Small intestine (tissue), 7 donors: ENCODE measurements at regions not wholly inside any gene's neighbourhood (a gene's known extent, or its start where the extent isn't known, plus 50 kb on each side); places are given as distances from the start of the nearest gene placed in this dataset.
"Not testable (repeated sequence)": the region's sequence is repeated elsewhere in the genome, so short reads cannot be mapped to it uniquely, and the experiment has no call there.

ENCODE experiments used
- DNase-seq, 2 donors: peaks; one replicate each; pipeline versions ENCODE4 v3.0.0 to v3.0.0-alpha.2; 2013
- FAIRE-seq: peaks from 2 replicates; lab custom pipeline; 2012; peaks lifted over from hg19 to GRCh38; lab: Jason Lieb, UNC
- H3K27ac ChIP-seq, 3 donors: one replicate each; pipeline ENCODE4 v1.5.1; 2013; ENCODE audit warnings: low read length in 2 of 3, mild to moderate bottlenecking in 2 of 3, control low read depth in 1 of 3, inconsistent platforms in 1 of 3, low read depth in 1 of 3, moderate library complexity in 1 of 3
- H3K27me3 ChIP-seq, 3 donors: one replicate each; pipeline ENCODE4 v1.6.1; 2013; ENCODE audit warnings: low read length in 3 of 3, inconsistent platforms in 1 of 3; ENCODE audit not compliant: control insufficient read depth in 3 of 3, insufficient read depth in 3 of 3
- H3K36me3 ChIP-seq, 3 donors: one replicate each; pipeline ENCODE4 v1.6.1; 2013; ENCODE audit warnings: low read length in 3 of 3, inconsistent platforms in 1 of 3, low read depth in 1 of 3, mild to moderate bottlenecking in 1 of 3, moderate library complexity in 1 of 3; ENCODE audit not compliant: control insufficient read depth in 3 of 3, insufficient read depth in 2 of 3
- H3K4me1 ChIP-seq, 3 donors: one replicate each; pipeline ENCODE4 v1.6.1; 2013; ENCODE audit warnings: low read length in 2 of 3, inconsistent platforms in 1 of 3, low read depth in 1 of 3, mild to moderate bottlenecking in 1 of 3, moderate library complexity in 1 of 3; ENCODE audit not compliant: control insufficient read depth in 3 of 3, insufficient read depth in 2 of 3
- H3K4me3 ChIP-seq, 3 donors: one replicate each; pipeline ENCODE4 v1.5.1; 2013; ENCODE audit warnings: low read length in 3 of 3, control low read depth in 1 of 3, inconsistent platforms in 1 of 3, low read depth in 1 of 3, mild to moderate bottlenecking in 1 of 3, moderate library complexity in 1 of 3
- H3K9me3 ChIP-seq, 2 donors: one replicate each; pipeline ENCODE4 v1.6.1; 2013; ENCODE audit warnings: low read depth in 1 of 2, low read length in 1 of 2; ENCODE audit not compliant: control insufficient read depth in 2 of 2, insufficient read depth in 1 of 2
- WGBS, 3 donors: extraction: QIAGEN DNeasy Blood & Tissue Kit; methylation state at CpG; one replicate each; pipeline ENCODE4 v1.1.7; 2013; 5-methylcytosine and 5-hydroxymethylcytosine counted together
- donor health status: healthy with polysubstance abuse.
- donor health status: control.
- donor health status: control.
- donor health status: Bipolar disorder and iron deficiency.
- donor health status: healthy.

- H3K9me3 ChIP-seq = peaks cover 0 to 19% of the 10 kb centered on the region in 2 donors
- H3K27me3 ChIP-seq = no peaks in the 10 kb centered on the region
- no peaks in the 10 kb centered on the region for H3K36me3 ChIP-seq
- no peak for FAIRE-seq
- WGBS, 3 donors = 55 to 74% (median 63%) methylated on average over 1 of the region's 1 CpG
- H3K4me1 ChIP-seq = no peaks in the 10 kb centered on the region
- H3K4me3 ChIP-seq = no peak overlapping the region
- no peak for DNase-seq
- H3K27ac ChIP-seq = no peak overlapping the region
Measured at GRCh38 chr2:189337656-189338055, 103.6 kb upstream of the WDR75 start.

GRCh38 chr2:189338115-189338514 lies 103.2 kb upstream of the WDR75 start:
- WGBS, 3 donors = 73 to 88% (median 88%) methylated on average over 3 of the region's 3 CpGs
- Histone ChIP-seq H3K27me3 (no peaks in the 10 kb centered on the region), H3K27ac (peak overlapping the region in 2 of 3 donors; percentile 38 to 71), H3K4me3 (no peak overlapping the region), H3K4me1 (no peaks in the 10 kb centered on the region), H3K9me3 (peaks cover 0 to 19% of the 10 kb centered on the region in 2 donors), H3K36me3 (no peaks in the 10 kb centered on the region)
- no peak for FAIRE-seq
- DNase-seq = no peak

GRCh38 chr2:189341077-189341476 lies 100.2 kb upstream of the WDR75 start:
- 89 to 94% (median 93%) methylated on average over 1 of the region's 1 CpG for WGBS, 3 donors
- no peak for FAIRE-seq

GRCh38 chr2:189344043-189344442 lies 97.2 kb upstream of the WDR75 start:
- Histone ChIP-seq H3K4me3 (no peak overlapping the region), H3K27ac (peak overlapping the region in 1 of 3 donors; percentile 9), H3K27me3 (no peaks in the 10 kb centered on the region), H3K36me3 (no peaks in the 10 kb centered on the region), H3K9me3 (peaks cover 0 to 16% of the 10 kb centered on the region in 2 donors), H3K4me1 (peaks cover 0 to 8% (median 0%) of the 10 kb centered on the region in 3 donors)
- WGBS, 3 donors = 14 to 55% (median 26%) methylated on average over 2 of the region's 2 CpGs
- FAIRE-seq (no peak), DNase-seq (peak in 1 of 2 donors; percentile 49)

More at GRCh38 chr2:189341077-189341476, 100.2 kb upstream of the WDR75 start:
- Histone ChIP-seq H3K4me1 (peaks cover 0 to 8% (median 0%) of the 10 kb centered on the region in 3 donors), H3K27ac (no peak overlapping the region), H3K9me3 (peaks cover 0 to 19% of the 10 kb centered on the region in 2 donors), H3K4me3 (no peak overlapping the region), H3K36me3 (no peaks in the 10 kb centered on the region), H3K27me3 (no peaks in the 10 kb centered on the region)
- DNase-seq = no peak

GRCh38 chr2:189347540-189347939 lies 93.7 kb upstream of the WDR75 start:
- no peak overlapping the region for H3K27ac ChIP-seq
- H3K4me3 ChIP-seq = no peak overlapping the region
- FAIRE-seq (no peak), DNase-seq (peak; percentile 33 to 47)
- H3K9me3 ChIP-seq = no peaks in the 10 kb centered on the region
- WGBS, 3 donors = 32 to 78% (median 56%) methylated on average over 1 of the region's 1 CpG
- peaks cover 0 to 8% (median 0%) of the 10 kb centered on the region in 3 donors for H3K4me1 ChIP-seq
- H3K36me3 ChIP-seq = no peaks in the 10 kb centered on the region
- no peaks in the 10 kb centered on the region for H3K27me3 ChIP-seq

- H3K36me3 ChIP-seq = no peaks in the 10 kb centered on the region
- FAIRE-seq (no peak), DNase-seq (no peak)
- no peaks in the 10 kb centered on the region for H3K9me3 ChIP-seq
- H3K27me3 ChIP-seq = no peaks in the 10 kb centered on the region
- peaks cover 0 to 8% (median 0%) of the 10 kb centered on the region in 3 donors for H3K4me1 ChIP-seq
- WGBS, 3 donors = 66 to 76% (median 75%) methylated on average over 1 of the region's 1 CpG
- peak overlapping the region in 1 of 3 donors; percentile 58 for H3K27ac ChIP-seq
- no peak overlapping the region for H3K4me3 ChIP-seq
Measured at GRCh38 chr2:189348369-189348768, 92.9 kb upstream of the WDR75 start.

- H3K36me3 ChIP-seq = no peaks in the 10 kb centered on the region
- no peak overlapping the region for H3K4me3 ChIP-seq
- DNase-seq = peak in 1 of 2 donors; percentile 15
- no peaks in the 10 kb centered on the region for H3K9me3 ChIP-seq
- no peaks in the 10 kb centered on the region for H3K4me1 ChIP-seq
- H3K27me3 ChIP-seq = no peaks in the 10 kb centered on the region
- WGBS, 3 donors = 31 to 73% (median 44%) methylated on average over 3 of the region's 3 CpGs
- no peak overlapping the region for H3K27ac ChIP-seq
- FAIRE-seq = no peak
Measured at GRCh38 chr2:189350540-189351209, 90.6 kb upstream of the WDR75 start.

GRCh38 chr2:189351933-189352332 lies 89.3 kb upstream of the WDR75 start:
- 90 to 96% (median 96%) methylated on average over 1 of the region's 1 CpG for WGBS, 3 donors
- not testable (repeated sequence) for FAIRE-seq, DNase-seq, H3K36me3 ChIP-seq, H3K4me1 ChIP-seq, H3K27me3 ChIP-seq, H3K27ac ChIP-seq, H3K4me3 ChIP-seq, H3K9me3 ChIP-seq
